Muscle of back (tissue), 3 donors: ENCODE measurements at regions not wholly inside any gene's neighbourhood (a gene's known extent, or its start where the extent isn't known, plus 50 kb on each side); places are given as distances from the start of the nearest gene placed in this dataset.
"Not testable (repeated sequence)": the region's sequence is repeated elsewhere in the genome, so short reads cannot be mapped to it uniquely, and the experiment has no call there.

Experiments used
- DNase-seq, 3 donors: peaks; one replicate each; pipeline versions ENCODE4 v3.0.0 to v3.0.0-alpha.2; 2013

GRCh38 chr2:174697255-174697654 lies 67.0 kb downstream of the CHRNA1 start:
- peak; percentile 38 to 70 (median 55) for DNase-seq

GRCh38 chr2:174694920-174695319 lies 69.4 kb downstream of the CHRNA1 start:
- DNase-seq, result no peak

- no peak for DNase-seq
These were observed 69.9 kb downstream of the CHRNA1 start for GRCh38 chr2:174694196-174694878.

- DNase-seq, result no peak
These were observed 70.9 kb downstream of the CHRNA1 start for GRCh38 chr2:174693344-174693743.

GRCh38 chr2:174692256-174692919 lies 71.9 kb downstream of the CHRNA1 start:
- DNase-seq, result no peak

- DNase-seq, result no peak
These were observed 73.0 kb downstream of the CHRNA1 start for GRCh38 chr2:174691201-174691779.

GRCh38 chr2:174690026-174690425 lies 74.2 kb downstream of the CHRNA1 start:
- no peak for DNase-seq

- DNase-seq, result peak in 2 of 3 donors; percentile 37 to 58
These were observed 76.2 kb downstream of the CHRNA1 start for GRCh38 chr2:174688079-174688478.

GRCh38 chr2:174686430-174686829 lies 77.8 kb downstream of the CHRNA1 start:
- DNase-seq, result no peak

GRCh38 chr2:174683392-174683759 lies 80.9 kb downstream of the CHRNA1 start:
- peak; percentile 35 to 82 (median 46) for DNase-seq

GRCh38 chr2:174682578-174683391 lies 81.5 kb downstream of the CHRNA1 start:
- DNase-seq, result peak; percentile 68 to 91 (median 82)

- DNase-seq, result peak; percentile 23 to 85 (median 58)
These were observed 82.2 kb downstream of the CHRNA1 start for GRCh38 chr2:174682007-174682577.

GRCh38 chr2:174681099-174682006 lies 82.9 kb downstream of the CHRNA1 start:
- DNase-seq, result peak in 2 of 3 donors; percentile 46 to 78

- DNase-seq, result no peak
These were observed 82.6 kb upstream of the WIPF1 start for GRCh38 chr2:174680221-174680620.

GRCh38 chr2:174678395-174678794 lies 80.8 kb upstream of the WIPF1 start:
- no peak for DNase-seq

GRCh38 chr2:174675615-174676014 lies 78.0 kb upstream of the WIPF1 start:
- DNase-seq, result no peak

- DNase-seq, result peak; percentile 54 to 76 (median 73)
These were observed 76.3 kb upstream of the WIPF1 start for GRCh38 chr2:174673876-174674275.

- peak in 2 of 3 donors; percentile 49 to 70 for DNase-seq
These were observed 75.8 kb upstream of the WIPF1 start for GRCh38 chr2:174673440-174673839.

GRCh38 chr2:174671532-174671931 lies 73.9 kb upstream of the WIPF1 start:
- DNase-seq, result not testable (repeated sequence)

- DNase-seq, result no peak
These were observed 72.8 kb upstream of the WIPF1 start for GRCh38 chr2:174670446-174670845.

- no peak for DNase-seq
These were observed 71.7 kb upstream of the WIPF1 start for GRCh38 chr2:174669336-174669735.
